OCI-LY1 (cell line): ENCODE measurements at regions not wholly inside any gene's neighbourhood (a gene's known extent, or its start where the extent isn't known, plus 50 kb on each side); places are given as distances from the start of the nearest gene placed in this dataset.

Experiments used
- H2AFZ ChIP-seq: fragments of 200-600 bp; sonication (generic), shearing (Covaris generic); 2 replicates; pipeline ENCODE4 v1.6.0; 2014; ENCODE audit warnings: antibody characterized with exemption, mild to moderate bottlenecking, low read length
- H3F3A ChIP-seq: fragments of 200-600 bp; sonication (generic), shearing (Covaris generic); 2 replicates; pipeline ENCODE4 v1.6.0; 2014; ENCODE audit warnings: mild to moderate bottlenecking, antibody characterized with exemption, low read length, moderate library complexity; ENCODE audit not compliant: insufficient read depth
- H3K27ac ChIP-seq: fragments of 200-600 bp; sonication (generic); 2 replicates; pipeline ENCODE4 v1.5.1; 2014; ENCODE audit warnings: low read length, mixed run types, mild to moderate bottlenecking, low read depth; ENCODE audit not compliant: poor library complexity, severe bottlenecking
- H3K27me3 ChIP-seq: fragments of 200-600 bp; sonication (generic); 2 replicates; pipeline ENCODE4 v1.6.0; 2014; ENCODE audit warnings: antibody characterized with exemption, mild to moderate bottlenecking, low read length, moderate library complexity; ENCODE audit not compliant: insufficient read depth
- H3K36me3 ChIP-seq: fragments of 200-600 bp; sonication (generic); 2 replicates; pipeline ENCODE4 v1.6.1; 2014; ENCODE audit warnings: mild to moderate bottlenecking, antibody characterized with exemption, low read length, moderate library complexity, mixed read lengths; ENCODE audit not compliant: insufficient read depth
- H3K4me1 ChIP-seq: fragments of 200-600 bp; sonication (generic); 2 replicates; pipeline ENCODE4 v1.5.1; 2014; ENCODE audit warnings: mild to moderate bottlenecking, low read length, moderate library complexity; ENCODE audit not compliant: insufficient read depth, severe bottlenecking
- H3K4me2 ChIP-seq: fragments of 200-600 bp; sonication (generic), shearing (Covaris generic); 2 replicates; pipeline ENCODE4 v1.6.1; 2014; ENCODE audit warnings: low read length
- H3K4me3 ChIP-seq: fragments of 200-600 bp; sonication (generic); 2 replicates; pipeline ENCODE4 v1.5.1; 2014; ENCODE audit warnings: low read length, low read depth, mild to moderate bottlenecking, mixed read lengths; ENCODE audit not compliant: poor library complexity, severe bottlenecking
- H3K79me2 ChIP-seq: fragments of 200-600 bp; shearing (Covaris generic); 2 replicates; pipeline ENCODE4 v1.6.1; 2016; ENCODE audit warnings: mixed run types, low read length, mixed read lengths; ENCODE audit not compliant: insufficient read depth
- H3K9ac ChIP-seq: fragments of 200-600 bp; sonication (generic), shearing (Covaris generic); 2 replicates; pipeline ENCODE4 v1.6.1; 2014; ENCODE audit warnings: mild to moderate bottlenecking, low read length, mixed read lengths
- H3K9me2 ChIP-seq: fragments of 200-600 bp; sonication (generic), shearing (Covaris generic); 2 replicates; pipeline ENCODE4 v1.6.1; 2014; ENCODE audit warnings: low read depth, mild to moderate bottlenecking, low read length, mixed read lengths
- H3K9me3 ChIP-seq: fragments of 200-600 bp; shearing (Covaris generic); 2 replicates; pipeline ENCODE4 v1.6.1; 2014; ENCODE audit warnings: low read length, mixed read lengths
- H4K20me1 ChIP-seq: fragments of 200-600 bp; sonication (generic), shearing (Covaris generic); 2 replicates; pipeline ENCODE4 v1.6.0; 2016; ENCODE audit warnings: mild to moderate bottlenecking, low read length; ENCODE audit not compliant: insufficient read depth
- EZH2 ChIP-seq: fragments of 200-600 bp; sonication (generic), shearing (Covaris generic); IDR thresholded peaks from 2 replicates; pipeline ENCODE4 v1.8.0; 2017; ENCODE audit warnings: borderline replicate concordance, mixed run types, mild to moderate bottlenecking, antibody characterized with exemption, low read length, moderate library complexity, mixed read lengths
- TF ChIP-seq, protein P1 (sequence below): fragments of 200-600 bp; sonication (generic), shearing (Covaris generic); IDR thresholded peaks from 2 replicates; pipeline ENCODE4 v1.5.1; 2017; ENCODE audit warnings: mild to moderate bottlenecking, antibody characterized with exemption, low read length, moderate library complexity, mixed read lengths

DNA sequence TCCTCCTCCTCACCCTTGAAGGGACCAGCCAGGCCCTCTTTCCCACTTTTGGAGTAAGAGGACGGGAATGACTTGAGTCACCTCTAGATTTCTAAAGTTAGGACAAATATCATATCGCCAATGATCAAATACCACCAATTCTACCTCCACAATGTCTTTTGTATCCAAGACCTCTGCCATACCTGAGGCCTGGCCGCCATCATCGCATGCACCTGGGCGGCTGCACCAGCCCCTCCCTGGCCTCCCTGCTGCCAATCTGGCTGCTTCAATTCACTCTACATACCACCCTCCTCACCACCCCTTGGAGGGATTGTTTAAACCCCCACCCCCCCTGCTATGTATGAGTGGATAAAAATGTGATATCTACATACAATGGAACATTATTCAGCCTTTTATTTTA lies 75.0 kb upstream of the RALY start:
- no peaks in the 10 kb centered on the region for H3K27me3 ChIP-seq
- no peak overlapping the region for H2AFZ ChIP-seq

GRCh38 chr20:33919653-33920052 lies 74.1 kb upstream of the RALY start:
- Histone ChIP-seq H3F3A (no peaks in the 10 kb centered on the region), H3K27ac (no peak overlapping the region), H3K4me2 (no peak overlapping the region), H3K4me3 (no peak overlapping the region), H3K36me3 (no peaks in the 10 kb centered on the region), H4K20me1 (no peaks in the 10 kb centered on the region), H3K9me2 (no peaks in the 10 kb centered on the region), H3K9me3 (no peaks in the 10 kb centered on the region), H2AFZ (no peak overlapping the region), H3K4me1 (peaks cover 21% of the 10 kb centered on the region), H3K79me2 (no peaks in the 10 kb centered on the region), H3K9ac (no peak overlapping the region), H3K27me3 (no peaks in the 10 kb centered on the region)
- TF ChIP-seq, protein P1, sequence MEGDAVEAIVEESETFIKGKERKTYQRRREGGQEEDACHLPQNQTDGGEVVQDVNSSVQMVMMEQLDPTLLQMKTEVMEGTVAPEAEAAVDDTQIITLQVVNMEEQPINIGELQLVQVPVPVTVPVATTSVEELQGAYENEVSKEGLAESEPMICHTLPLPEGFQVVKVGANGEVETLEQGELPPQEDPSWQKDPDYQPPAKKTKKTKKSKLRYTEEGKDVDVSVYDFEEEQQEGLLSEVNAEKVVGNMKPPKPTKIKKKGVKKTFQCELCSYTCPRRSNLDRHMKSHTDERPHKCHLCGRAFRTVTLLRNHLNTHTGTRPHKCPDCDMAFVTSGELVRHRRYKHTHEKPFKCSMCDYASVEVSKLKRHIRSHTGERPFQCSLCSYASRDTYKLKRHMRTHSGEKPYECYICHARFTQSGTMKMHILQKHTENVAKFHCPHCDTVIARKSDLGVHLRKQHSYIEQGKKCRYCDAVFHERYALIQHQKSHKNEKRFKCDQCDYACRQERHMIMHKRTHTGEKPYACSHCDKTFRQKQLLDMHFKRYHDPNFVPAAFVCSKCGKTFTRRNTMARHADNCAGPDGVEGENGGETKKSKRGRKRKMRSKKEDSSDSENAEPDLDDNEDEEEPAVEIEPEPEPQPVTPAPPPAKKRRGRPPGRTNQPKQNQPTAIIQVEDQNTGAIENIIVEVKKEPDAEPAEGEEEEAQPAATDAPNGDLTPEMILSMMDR: no peak
- no peak for TF ChIP-seq EZH2

More for the DNA sequence above, 75.0 kb upstream of the RALY start:
- Histone ChIP-seq H3K4me2 (no peak overlapping the region), H3F3A (no peaks in the 10 kb centered on the region), H3K9me2 (no peaks in the 10 kb centered on the region), H3K9me3 (no peaks in the 10 kb centered on the region), H3K27ac (no peak overlapping the region), H3K79me2 (no peaks in the 10 kb centered on the region), H4K20me1 (no peaks in the 10 kb centered on the region), H3K4me3 (no peak overlapping the region), H3K4me1 (peaks cover 27% of the 10 kb centered on the region), H3K36me3 (no peaks in the 10 kb centered on the region), H3K9ac (no peak overlapping the region)
- TF ChIP-seq EZH2: no peak
- TF ChIP-seq, protein P1: no peak

DNA sequence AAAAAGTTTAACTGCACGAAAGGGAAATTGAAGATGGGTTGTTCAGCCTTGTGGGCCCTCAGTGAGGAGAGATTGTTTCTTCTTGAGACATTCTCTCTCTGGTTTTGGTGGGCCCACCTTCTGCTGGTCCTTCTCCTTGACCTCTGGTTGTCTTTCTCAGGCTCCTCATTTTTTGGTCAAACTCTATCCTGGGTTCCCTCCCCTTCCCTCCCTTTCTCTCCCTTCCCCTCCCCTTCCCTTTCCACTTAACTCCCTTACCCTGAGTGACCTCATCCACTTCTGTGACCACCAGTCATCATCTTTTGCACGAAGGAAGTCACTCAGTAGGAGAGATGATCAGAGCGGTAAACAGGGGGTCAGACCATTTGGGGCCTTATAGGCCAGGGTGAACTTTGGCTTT lies 71.5 kb upstream of the RALY start:
- Histone ChIP-seq H3K36me3 (no peaks in the 10 kb centered on the region), H3K4me1 (peaks cover 11% of the 10 kb centered on the region), H3K27ac (no peak overlapping the region), H3F3A (no peaks in the 10 kb centered on the region), H3K9me3 (no peaks in the 10 kb centered on the region), H3K79me2 (no peaks in the 10 kb centered on the region), H3K27me3 (0 out of 2 replicates have a peak, but pooled peaks cover 3% of the 10 kb centered on the region), H4K20me1 (no peaks in the 10 kb centered on the region), H3K4me2 (no peak overlapping the region), H3K9ac (no peak overlapping the region), H2AFZ (no peak overlapping the region), H3K9me2 (no peaks in the 10 kb centered on the region), H3K4me3 (no peak overlapping the region)
- TF ChIP-seq EZH2: no peak
- TF ChIP-seq, protein P1: no peak
